Suprapubic skin (tissue), 3 donors: ENCODE measurements at regions not wholly inside any gene's neighbourhood (a gene's known extent, or its start where the extent isn't known, plus 50 kb on each side); places are given as distances from the start of the nearest gene placed in this dataset.

Experiments
- CTCF ChIP-seq, 2 donors: fragments of 200-600 bp in 1 of 2; fragments of 450-650 bp in 1 of 2; sonication (generic) in 1 of 2; IDR thresholded peaks; one replicate each; pipeline ENCODE4 v1.5.1; 2016 to 2019; ENCODE audit warnings: antibody characterized with exemption in 2 of 2, mild to moderate bottlenecking in 1 of 2, moderate library complexity in 1 of 2
- POLR2AphosphoS5 ChIP-seq, 3 donors: sonication (generic); formaldehyde crosslinking; IDR thresholded peaks; one replicate each; pipeline ENCODE4 v1.6.1; 2017; ENCODE audit warnings: antibody characterized with exemption in 3 of 3

- TF ChIP-seq CTCF (IDR thresholded peaks at IDR 0.05) (no peak), POLR2AphosphoS5 (IDR thresholded peaks at IDR 0.05) (no peak)
Observed at GRCh38 chr7:28240481-28240880, 59.9 kb upstream of the JAZF1 start.
